NCI-H524 (cell line): ENCODE measurements at regions not wholly inside any gene's neighbourhood (a gene's known extent, or its start where the extent isn't known, plus 50 kb on each side); places are given as distances from the start of the nearest gene placed in this dataset.

Experiments used
- DNase-seq, 2 experiments: peaks; one replicate each; lab custom pipeline; 2025; lab: John Stamatoyannopoulos, UW

GRCh38 chr13:91132381-91132780 is 215.1 kb upstream of the MIR17HG start:
- DNase-seq: no peak

DNA sequence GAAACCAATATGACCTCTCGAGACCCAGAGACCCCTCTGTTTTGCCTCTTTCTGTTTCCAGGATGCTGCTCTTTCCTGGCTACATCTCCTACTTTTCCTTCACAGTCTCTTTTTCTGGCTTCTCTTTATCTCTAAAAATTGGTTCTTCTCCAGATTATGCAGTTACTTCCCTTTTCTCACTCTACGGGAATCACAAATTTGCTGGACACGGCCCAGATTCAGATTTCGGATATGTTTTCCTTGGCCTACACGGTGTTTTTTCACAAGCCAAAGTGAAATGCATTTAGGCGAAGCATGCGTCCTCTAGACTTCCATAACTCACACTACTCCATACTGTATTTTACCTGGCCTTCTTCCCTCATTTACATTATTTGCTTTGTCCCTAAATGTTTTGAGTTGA is 214.7 kb upstream of the MIR17HG start:
- no peak for DNase-seq

- DNase-seq: peak; percentile 57 to 63
Observed at GRCh38 chr13:91133941-91134802, 213.3 kb upstream of the MIR17HG start.

GRCh38 chr13:91134803-91135184 is 212.7 kb upstream of the MIR17HG start:
- DNase-seq: no peak

GRCh38 chr13:91135376-91135775 is 212.1 kb upstream of the MIR17HG start:
- DNase-seq: no peak

DNA sequence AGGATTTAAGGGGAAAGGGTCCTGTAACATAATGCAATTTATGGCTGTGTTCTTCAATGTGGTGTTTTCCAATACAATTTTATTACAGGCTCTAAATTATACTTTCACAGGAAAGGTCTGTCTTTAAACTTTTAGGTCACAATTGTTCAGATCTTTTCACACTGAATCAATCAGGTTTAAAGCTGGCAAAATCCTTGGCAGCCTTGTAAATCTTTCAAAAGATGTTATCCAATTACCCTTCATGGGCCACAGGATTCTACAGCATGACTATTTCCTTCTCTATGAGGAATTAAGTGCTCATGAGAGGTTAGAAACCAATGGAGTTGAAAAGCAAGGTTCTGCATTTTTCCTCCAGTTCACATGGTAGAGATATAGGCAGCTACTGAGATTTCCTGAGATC is 211.5 kb upstream of the MIR17HG start:
- no peak for DNase-seq

GRCh38 chr13:91136806-91137205 is 210.7 kb upstream of the MIR17HG start:
- DNase-seq: no peak

DNA sequence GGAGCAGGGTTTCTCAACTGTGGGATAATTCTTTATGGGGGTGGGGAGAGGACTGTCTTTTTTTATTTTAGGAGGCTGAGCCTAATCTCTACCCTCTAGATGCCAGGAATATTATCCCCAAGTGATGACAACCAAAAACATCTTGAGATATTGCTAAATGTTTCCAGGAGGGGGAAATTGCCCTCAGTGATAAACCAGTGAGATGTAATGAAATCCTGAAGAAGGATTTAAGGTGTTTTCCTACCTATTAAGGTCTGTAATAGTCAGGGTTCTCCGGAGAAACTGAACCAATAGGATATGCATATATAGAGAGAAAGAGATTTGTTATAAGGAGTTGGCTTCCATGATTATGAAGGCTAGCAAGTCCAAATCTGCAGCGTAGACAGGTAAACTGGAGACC is 208.3 kb upstream of the MIR17HG start:
- DNase-seq: no peak

DNA sequence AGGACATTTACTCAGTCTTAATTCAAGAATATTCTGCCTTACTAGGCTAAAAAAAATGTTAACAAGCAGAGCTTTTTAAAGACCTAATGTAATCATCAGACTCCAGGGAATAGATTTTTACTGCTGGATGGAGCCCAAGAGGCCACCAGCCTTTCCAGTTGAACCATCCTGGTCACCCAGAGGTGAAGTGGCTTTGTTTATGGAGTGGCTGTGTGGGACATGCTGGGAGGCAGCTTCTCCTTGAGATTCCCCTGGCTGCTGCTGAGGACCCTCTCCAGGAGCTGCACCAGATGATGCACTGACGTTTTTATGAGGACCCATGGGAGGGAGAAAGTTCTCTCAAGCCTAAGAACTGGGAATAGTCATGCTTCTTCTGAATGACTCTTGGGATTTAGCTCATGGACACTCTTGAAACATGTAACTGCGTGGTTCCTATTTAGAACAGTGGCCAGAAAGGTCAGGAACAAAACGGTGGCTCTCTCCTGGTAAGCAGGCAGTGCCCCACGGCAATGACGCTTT is 205.9 kb upstream of the MIR17HG start:
- DNase-seq: no peak

GRCh38 chr13:91142572-91142971 is 204.9 kb upstream of the MIR17HG start:
- no peak for DNase-seq

- no peak for DNase-seq
Observed at GRCh38 chr13:91144054-91144453, 203.4 kb upstream of the MIR17HG start.

DNA sequence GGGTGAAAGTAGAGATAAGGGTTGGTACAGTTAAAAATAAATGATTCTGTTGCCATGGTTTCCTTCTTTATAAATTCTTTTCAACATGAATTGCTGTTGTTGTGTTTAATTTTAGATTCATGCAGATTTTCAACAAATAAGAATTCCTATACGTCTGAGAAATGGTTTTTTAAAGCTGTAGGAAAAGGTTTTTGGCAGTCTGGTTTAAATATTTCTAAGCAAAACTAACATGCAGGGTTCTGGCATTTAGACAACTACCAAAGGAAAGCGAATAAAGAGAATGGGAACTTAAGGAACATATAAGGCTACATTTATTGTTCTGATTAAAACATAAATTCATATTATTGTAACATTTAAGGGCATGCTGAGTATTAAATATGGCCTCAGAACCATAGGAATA is 203.0 kb upstream of the MIR17HG start:
- no peak for DNase-seq

DNA sequence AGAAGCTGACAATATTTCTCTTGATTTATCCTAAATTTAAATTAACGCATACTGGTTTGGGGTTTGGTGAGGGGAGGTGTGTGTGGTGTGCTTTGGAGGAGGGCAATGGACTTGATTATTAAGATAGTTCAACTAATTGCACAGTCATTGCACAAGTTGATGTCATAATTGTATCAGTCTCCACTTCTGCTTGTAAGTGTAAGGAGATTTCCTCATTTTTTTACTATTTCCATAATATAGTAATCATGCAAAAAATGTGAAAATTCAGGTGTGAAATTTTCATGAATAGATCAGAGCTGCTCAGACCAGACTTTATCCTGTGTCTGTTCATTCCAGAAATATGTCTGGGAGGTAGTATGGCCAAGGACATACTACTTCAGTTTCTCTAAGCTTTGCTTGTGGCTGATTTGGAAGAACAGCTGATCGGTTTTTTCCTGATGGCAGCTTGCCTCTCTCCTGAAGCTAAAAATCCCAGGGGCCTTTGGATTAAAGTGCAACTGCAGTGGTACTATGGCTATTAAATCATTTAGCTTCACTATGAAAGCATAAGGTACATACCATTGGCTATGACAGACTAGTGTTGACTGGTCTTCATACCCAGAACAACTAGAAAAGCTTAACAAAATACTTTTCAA is 201.8 kb upstream of the MIR17HG start:
- DNase-seq: peak; percentile 20 to 73

DNA sequence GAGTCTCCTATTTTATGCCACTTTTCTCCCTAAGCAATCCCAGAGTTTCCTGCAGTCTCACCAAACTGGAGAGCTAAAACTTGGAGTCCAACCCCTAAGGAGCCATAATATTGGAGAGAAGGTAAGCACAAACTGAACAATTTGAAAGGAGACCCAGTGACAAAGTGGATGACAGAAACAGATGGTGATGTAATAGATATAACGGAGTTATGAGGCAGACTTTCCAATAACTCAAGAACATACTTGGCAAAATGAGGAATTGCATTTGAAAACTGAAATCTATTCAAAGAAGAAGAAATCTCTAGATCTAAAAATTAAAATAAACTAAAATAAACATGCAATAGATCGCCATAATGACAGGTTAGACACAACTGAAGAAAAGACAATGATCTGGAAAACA is 200.9 kb upstream of the MIR17HG start:
- DNase-seq: peak in 1 of 2 experiments; percentile 33

DNA sequence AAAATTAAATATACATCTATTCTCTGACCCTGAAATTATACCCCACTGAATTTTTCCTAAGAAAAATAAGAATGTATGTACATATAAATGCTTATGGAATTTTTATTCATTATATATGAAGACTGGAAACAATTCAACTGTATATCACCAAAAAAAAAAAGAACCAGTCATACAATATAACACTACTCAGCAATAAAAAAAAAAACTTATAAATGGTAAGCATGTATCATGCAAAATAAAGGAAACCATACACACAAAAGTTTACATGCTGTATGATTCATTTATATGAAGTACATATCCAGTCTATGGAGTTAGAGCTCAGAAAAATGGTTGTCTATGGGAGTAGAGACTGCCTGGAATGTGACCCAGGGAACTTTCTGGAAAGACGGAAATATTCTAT is 199.4 kb upstream of the MIR17HG start:
- DNase-seq: no peak

DNA sequence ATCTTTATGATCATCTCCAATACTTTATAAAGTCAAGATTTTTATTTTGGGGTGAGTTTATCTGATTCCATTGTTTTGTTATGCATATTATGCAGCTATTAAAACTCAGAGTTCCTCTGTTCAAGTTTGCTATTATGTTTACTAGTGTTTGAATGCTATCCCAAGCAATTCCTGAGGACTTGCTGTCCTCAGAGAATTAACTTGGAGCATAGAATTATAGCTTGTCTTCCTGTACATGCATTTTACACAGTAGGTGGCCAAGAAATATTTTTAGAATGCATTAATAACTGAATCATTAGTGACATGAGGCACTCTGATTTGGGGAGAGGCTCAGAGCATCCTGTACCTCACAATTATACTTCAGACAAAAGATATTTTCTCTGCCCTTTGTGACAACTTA is 195.6 kb upstream of the MIR17HG start:
- no peak for DNase-seq

GRCh38 chr13:91153372-91153771 is 194.1 kb upstream of the MIR17HG start:
- no peak for DNase-seq

DNA sequence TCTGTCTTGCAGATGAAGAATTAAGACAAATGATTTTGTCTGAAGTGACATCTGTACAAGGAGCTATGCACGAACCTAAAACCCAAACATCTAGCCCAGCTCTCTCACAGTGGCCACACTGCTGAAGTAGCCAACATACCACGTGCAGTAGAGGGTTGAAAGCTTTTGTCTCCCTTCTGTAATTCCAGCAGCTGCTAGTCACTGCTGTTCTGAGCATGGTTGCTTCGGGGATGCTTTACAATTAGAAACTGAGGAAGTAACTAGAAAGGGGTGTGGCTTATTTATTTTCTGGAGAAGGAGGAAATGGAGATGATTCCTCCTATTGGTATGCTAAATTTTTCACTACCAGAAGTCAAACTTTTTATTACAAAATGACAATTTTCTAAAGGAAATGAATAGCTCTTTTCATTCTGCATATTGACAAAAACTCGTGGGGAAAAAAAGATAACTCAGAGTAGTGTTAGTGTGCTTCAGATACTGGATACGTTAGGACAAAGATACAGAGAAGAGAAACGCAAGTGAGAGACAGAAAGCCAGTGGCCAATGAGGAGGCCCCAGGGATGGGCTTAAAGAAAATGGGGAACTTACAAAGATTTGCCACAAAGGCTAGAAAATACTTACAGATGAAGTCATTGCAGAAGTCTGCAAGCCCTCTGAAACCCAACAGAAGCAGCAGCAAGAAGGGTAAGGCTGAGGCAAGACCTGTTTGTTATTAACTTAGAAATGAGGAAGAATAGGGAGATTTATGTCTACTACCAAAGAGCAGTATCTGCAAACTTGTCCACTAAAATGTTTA is 192.7 kb upstream of the MIR17HG start:
- DNase-seq: peak in 1 of 2 experiments; percentile 3

GRCh38 chr13:91155512-91156114 is 191.9 kb upstream of the MIR17HG start:
- peak; percentile 20 to 53 for DNase-seq

DNA sequence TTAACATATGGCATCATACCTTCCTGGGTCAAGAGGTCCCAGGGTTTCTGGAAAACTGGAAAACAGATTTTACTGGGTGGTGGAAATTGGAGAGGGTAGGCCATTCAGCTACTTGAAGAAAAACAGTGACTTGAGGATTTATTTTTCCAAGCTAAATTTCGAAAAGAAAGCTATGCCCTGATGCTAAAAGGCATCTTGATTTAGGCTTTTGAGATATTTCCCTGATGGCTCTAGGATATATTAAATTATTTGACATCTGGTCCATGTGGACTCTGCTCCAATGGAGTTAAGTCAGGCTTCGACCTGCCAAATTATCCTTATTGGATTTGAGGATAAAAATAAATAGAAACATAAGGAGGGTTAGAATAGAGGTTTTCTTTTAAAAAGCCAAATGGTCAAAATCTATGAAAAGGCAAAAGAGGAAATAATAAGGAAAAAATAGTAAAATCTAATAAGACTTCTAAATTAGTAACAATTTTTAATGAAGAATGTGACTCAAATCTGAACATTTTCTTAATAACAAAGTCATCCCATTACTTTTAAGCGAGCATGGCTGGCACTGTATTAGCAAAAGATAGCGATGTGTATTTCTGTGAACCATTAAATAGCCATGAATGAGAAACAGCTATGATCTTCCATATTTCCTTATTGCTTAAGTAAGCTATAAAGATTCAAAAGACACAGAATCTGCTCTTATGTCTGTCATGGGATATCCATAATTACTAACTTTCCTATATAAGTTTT is 190.0 kb upstream of the MIR17HG start:
- peak; percentile 56 to 83 for DNase-seq

DNA sequence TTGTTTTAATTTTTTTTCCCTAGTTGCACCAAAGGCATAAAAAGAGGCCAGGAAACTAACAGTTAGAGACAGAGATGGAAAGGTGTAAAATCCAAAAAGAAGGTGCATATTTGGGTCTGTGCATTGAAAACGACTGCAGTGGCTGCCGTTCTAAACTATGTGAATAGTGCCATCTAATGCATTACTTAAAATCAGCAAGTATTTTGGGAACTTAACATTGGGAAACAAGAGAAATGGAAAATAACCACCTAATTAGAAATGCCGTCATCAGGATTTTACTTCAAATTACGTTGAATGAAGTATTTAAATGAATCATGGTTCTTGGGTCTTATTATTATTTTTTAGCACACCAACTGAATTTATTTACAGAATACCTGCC is 189.5 kb upstream of the MIR17HG start:
- DNase-seq: peak in 1 of 2 experiments; percentile 26
